ENCODE measurements at regions not wholly inside any gene's neighbourhood (a gene's known extent, or its start where the extent isn't known, plus 50 kb on each side); places are given as distances from the start of the nearest gene placed in this dataset.

- TF ChIP-seq POLR2AphosphoS5 (IDR thresholded peaks at IDR 0.05) (no peak), EP300 (IDR thresholded peaks at IDR 0.05) (no peak), CTCF (IDR thresholded peaks at IDR 0.05) (no peak)
Observed at GRCh38 chr10:123278445-123278844, 124.2 kb downstream of the BUB3 start.
